ENCODE measurements at regions not wholly inside any gene's neighbourhood (a gene's known extent, or its start where the extent isn't known, plus 50 kb on each side); places are given as distances from the start of the nearest gene placed in this dataset.
A peak's percentile ranks its signal among the peaks of the same experiment; 100 is the strongest.

DNA sequence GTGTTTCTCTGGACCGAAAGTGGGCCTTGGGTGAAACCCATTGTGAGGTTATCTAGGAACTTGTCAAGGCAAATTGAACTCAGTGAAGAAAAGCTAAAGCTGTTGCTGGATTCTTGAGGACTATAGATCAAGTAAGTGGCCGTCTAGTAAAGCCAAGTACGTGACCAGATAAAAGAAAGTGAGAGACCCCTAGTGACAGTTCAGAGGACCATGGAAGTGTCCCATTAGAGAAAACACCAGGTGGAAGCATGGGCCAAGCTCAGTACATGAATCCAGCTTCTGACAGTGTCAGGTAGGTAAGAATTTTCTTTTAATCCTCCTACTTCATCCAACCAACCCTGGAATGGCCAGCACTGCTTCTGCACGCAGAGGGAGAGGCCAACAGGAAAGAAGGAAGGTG lies 349.3 kb upstream of the RGMA start:
- Histone ChIP-seq H3K36me3 (no peaks in the 10 kb centered on the region), H3K4me3 (no peak overlapping the region), H3K9me3 (no peaks in the 10 kb centered on the region), H3K27me3 (peaks cover 0 to 8% (median 0%) of the 10 kb centered on the region in 9 donors), H3K27ac (no peak overlapping the region), H3K4me1 (no peaks in the 10 kb centered on the region)
- 33 to 55% (median 40%) methylated on average over 4 of the region's 4 CpGs for WGBS, 4 donors
- DNase-seq (no peak), ATAC-seq (no peak)
- intact Hi-C loops (cut with DNase I): no loop called here
- TF ChIP-seq, protein P1, sequence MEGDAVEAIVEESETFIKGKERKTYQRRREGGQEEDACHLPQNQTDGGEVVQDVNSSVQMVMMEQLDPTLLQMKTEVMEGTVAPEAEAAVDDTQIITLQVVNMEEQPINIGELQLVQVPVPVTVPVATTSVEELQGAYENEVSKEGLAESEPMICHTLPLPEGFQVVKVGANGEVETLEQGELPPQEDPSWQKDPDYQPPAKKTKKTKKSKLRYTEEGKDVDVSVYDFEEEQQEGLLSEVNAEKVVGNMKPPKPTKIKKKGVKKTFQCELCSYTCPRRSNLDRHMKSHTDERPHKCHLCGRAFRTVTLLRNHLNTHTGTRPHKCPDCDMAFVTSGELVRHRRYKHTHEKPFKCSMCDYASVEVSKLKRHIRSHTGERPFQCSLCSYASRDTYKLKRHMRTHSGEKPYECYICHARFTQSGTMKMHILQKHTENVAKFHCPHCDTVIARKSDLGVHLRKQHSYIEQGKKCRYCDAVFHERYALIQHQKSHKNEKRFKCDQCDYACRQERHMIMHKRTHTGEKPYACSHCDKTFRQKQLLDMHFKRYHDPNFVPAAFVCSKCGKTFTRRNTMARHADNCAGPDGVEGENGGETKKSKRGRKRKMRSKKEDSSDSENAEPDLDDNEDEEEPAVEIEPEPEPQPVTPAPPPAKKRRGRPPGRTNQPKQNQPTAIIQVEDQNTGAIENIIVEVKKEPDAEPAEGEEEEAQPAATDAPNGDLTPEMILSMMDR (IDR thresholded peaks at IDR 0.05): no peak
- TF ChIP-seq POLR2A (IDR thresholded peaks at IDR 0.05): no peak

DNA sequence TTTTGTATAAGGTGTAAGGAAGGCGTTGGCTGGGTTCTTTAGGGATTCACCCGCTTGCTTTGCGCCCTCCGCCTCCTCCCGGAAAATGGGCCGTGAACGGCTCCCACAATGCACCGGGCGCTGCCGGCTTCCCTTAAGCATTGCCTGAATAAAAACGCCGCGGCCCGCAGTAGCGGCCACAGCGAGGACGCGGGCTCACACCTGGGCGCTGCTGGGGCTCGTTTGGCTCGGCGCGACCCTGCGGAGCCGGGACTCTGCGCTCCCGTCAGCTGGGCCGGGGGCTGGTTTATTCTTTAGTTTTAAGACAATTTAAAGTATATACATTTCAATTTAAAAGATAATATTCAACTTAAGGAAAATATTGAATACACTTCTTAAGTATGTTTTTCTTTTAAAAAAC lies 343.5 kb upstream of the RGMA start:
- WGBS, 4 donors: 90 to 97% (median 96%) methylated on average over 28 of the region's 28 CpGs
- H3K27ac ChIP-seq: no peak overlapping the region

DNA sequence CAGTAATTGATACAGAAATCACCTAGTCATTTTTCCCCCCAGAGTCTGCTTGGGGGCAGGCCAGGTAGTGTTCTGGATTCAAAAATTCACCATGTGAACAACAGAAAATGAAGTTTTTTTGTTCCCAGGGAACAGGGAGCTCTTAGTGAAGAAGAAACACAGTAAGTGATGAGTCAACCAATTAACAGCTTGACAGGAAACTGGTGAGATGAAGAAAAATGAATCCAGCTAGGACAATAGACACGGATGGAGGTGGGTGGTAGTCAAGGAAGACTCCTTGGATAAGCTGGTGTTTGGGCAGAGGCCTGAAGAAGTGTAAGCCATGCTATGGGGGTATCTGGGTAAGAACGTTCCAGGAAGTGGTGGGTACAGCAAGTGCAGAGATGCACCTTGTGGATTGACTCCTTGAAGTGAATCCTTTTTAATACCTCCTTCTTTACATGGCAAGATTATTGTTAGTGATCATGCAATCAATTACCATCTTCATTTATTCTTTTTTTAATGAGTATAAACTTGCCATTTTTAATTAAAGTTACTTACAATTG lies 339.9 kb upstream of the RGMA start:
- no peak for TF ChIP-seq POLR2A (IDR thresholded peaks at IDR 0.05)
- TF ChIP-seq, protein P1 (IDR thresholded peaks at IDR 0.05): no peak
- Histone ChIP-seq H3K4me3 (no peak overlapping the region), H3K9me3 (peaks cover 0 to 3% (median 0%) of the 10 kb centered on the region in 12 donors), H3K27ac (no peak overlapping the region), H3K36me3 (no peaks in the 10 kb centered on the region), H3K27me3 (no peaks in the 10 kb centered on the region), H3K4me1 (peaks cover 0 to 5% (median 0%) of the 10 kb centered on the region in 12 donors)
- intact Hi-C loops (cut with DNase I): no loop called here
- 50 to 65% (median 61%) methylated on average over 2 of the region's 2 CpGs for WGBS, 4 donors
- DNase-seq: no peak
- ATAC-seq: no peak

More for the DNA sequence above, 343.5 kb upstream of the RGMA start:
- intact Hi-C loops (cut with DNase I): no loop called here
- no peak for DNase-seq
- ATAC-seq: no peak
- H3K4me1 ChIP-seq: peaks cover 0 to 5% (median 0%) of the 10 kb centered on the region in 12 donors
- H3K27me3 ChIP-seq: peaks cover 0 to 8% (median 0%) of the 10 kb centered on the region in 9 donors
- no peaks in the 10 kb centered on the region for H3K36me3 ChIP-seq
- TF ChIP-seq, protein P1 (IDR thresholded peaks at IDR 0.05): no peak
- no peak for TF ChIP-seq POLR2A (IDR thresholded peaks at IDR 0.05)
- peaks cover 0 to 3% (median 0%) of the 10 kb centered on the region in 12 donors for H3K9me3 ChIP-seq
- H3K4me3 ChIP-seq: no peak overlapping the region

DNA sequence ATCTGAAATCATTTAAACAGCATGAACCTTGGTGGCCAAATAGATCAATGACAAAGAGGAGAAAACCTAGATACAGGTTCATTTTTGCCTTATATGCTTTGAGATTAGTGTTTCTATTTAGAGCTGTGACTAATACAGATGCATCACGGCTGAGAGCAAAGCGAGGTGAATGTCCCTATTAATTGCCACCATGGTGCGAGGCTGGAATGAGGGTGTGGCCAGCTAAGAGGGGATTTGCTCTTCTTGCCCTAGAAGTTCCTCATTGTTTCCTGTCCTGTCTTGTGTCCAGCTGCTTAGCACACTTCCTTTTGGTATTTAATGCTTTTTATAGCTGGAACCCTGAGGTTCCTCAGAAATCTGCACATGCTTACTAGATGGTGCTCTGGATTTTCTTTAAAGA lies 339.1 kb upstream of the RGMA start:
- DNase-seq (no peak), ATAC-seq (peak in 3 of 4 donors; percentile 28 to 50 (median 45))
- H3K4me3 ChIP-seq: no peak overlapping the region

More for the DNA sequence above, 339.1 kb upstream of the RGMA start:
- H3K9me3 ChIP-seq: peaks cover 0 to 3% (median 0%) of the 10 kb centered on the region in 12 donors
- no peaks in the 10 kb centered on the region for H3K27me3 ChIP-seq
- 21 to 37% (median 30%) methylated on average over 3 of the region's 3 CpGs for WGBS, 4 donors
- intact Hi-C loops (cut with DNase I): no loop called here
- no peak overlapping the region for H3K27ac ChIP-seq
- TF ChIP-seq, protein P1 (IDR thresholded peaks at IDR 0.05): no peak
- no peak for TF ChIP-seq POLR2A (IDR thresholded peaks at IDR 0.05)
- H3K36me3 ChIP-seq: no peaks in the 10 kb centered on the region
- peaks cover 0 to 5% (median 0%) of the 10 kb centered on the region in 12 donors for H3K4me1 ChIP-seq
